ENCODE measurements at regions not wholly inside any gene's neighbourhood (a gene's known extent, or its start where the extent isn't known, plus 50 kb on each side); places are given as distances from the start of the nearest gene placed in this dataset.
"Not testable (repeated sequence)": the region's sequence is repeated elsewhere in the genome, so short reads cannot be mapped to it uniquely, and the experiment has no call there.

DNA sequence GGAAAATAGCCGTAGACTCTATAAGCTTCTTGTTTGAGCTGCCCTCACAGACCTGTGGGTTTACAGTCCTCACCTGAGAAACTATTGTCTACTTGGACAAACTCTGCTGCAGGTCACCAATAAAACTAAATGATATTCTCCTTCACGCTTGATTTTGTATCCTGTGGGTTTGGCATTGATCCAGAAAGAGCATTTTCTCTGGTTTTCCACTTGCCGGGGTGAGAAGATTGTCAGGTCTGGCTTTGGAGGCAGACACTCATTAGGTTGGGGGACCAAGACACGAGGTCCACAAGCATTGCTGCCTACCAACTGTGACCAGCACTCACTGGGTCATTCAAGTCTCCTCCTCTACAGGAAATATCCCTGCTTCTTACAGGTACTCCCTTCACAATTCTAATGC lies 68.5 kb downstream of the CDC14C start:
- no peak for DNase-seq (ENCODE audit: low spot score)

DNA sequence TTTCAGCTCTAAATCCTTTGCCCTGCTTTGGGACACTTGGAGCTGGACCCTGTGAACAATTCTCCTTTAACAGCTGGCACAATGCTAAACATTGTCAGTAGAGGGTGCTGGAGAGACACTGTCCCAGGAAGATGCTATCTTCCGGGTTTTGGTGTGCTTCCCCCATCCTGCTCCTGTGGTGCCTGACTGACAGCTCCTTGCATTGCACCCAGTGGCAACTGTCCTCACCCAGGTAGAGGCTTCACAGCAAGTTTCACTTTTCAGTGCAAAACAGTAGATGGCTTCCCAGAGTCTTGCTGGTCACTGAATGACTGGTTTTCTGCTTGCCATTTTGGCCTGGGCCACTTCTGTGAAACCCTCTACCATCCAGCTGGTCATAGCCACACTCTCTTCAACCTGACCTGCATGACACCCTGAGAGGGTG lies 77.3 kb downstream of the CDC14C start:
- DNase-seq (ENCODE audit: low spot score), result peak; percentile 16

DNA sequence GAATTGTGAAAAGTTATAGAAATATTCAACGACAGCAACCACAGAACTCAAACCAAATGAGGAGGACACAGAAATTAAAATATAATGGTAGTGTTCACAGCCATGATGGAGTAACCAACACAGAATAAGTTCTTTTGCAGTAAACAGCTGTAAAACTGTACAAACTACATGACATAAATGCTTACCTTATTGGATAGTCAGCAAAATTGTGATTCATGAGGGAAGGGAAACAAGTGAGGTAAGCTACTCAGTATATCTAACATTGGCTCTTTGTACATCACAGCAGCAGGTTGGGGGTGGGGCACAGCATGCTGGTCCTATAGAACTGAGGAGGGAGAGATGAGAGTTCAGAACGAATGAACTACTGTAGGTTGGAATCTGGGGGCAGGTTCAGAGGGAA lies 86.4 kb downstream of the CDC14C start:
- DNase-seq (ENCODE audit: low spot score), result no peak

DNA sequence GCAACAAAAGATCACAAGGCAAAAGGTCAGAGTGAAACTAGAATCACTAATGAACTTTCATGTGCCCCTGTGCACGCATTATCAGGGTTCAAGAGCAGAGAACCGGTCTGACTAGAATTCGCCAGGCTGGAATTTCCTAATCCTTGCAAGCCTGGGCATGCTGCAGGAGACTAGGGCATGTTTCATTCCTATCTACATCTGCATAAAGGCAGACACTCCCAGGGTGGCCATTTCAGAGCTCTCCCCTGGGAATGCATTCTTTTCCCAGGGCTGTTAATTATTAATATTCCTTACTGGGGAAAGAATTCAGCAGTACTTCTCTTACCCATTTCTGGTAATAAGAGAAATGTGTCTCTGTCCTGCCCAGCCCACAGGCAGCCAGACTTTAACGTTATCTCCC lies 90.5 kb downstream of the CDC14C start:
- no peak for DNase-seq (ENCODE audit: low spot score)

DNA sequence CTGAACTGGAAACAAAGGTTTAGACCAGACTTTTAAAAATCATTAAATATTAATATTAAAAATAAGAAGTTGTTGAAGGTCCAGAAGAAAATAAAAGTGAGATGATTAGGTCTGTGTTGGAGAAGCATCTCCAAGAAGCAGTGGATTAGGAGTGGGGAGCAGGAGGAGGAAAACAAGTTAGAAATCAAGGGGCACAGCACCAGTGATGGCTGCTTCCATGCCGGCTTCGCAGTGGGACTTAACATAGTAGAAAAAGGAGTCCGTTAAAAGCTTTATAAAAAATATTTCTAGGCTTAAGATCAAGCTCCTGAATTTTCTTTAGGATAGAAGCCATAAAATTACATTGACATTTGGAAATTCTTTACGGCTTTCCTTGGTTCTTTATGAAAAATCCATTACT lies 95.8 kb downstream of the CDC14C start:
- DNase-seq (ENCODE audit: low spot score), result no peak

DNA sequence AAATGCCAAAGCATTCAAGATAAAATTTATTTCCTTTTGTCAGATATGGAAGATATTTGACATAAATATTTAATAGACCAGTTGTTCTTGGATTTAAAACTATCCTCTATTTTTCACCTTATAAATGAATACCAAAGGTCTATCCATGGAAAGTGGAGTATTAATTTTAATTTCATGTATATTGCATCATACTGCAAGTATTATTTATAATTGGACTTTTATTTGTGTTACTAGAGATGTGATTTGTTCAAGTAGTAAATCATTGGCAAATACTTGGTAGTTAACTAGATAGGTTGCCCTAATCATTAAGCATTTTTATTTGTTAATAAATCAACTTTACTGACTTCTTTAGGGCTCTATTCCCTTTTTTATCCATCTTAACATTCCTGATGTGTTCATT lies 98.1 kb downstream of the CDC14C start:
- DNase-seq (ENCODE audit: low spot score), result no peak

DNA sequence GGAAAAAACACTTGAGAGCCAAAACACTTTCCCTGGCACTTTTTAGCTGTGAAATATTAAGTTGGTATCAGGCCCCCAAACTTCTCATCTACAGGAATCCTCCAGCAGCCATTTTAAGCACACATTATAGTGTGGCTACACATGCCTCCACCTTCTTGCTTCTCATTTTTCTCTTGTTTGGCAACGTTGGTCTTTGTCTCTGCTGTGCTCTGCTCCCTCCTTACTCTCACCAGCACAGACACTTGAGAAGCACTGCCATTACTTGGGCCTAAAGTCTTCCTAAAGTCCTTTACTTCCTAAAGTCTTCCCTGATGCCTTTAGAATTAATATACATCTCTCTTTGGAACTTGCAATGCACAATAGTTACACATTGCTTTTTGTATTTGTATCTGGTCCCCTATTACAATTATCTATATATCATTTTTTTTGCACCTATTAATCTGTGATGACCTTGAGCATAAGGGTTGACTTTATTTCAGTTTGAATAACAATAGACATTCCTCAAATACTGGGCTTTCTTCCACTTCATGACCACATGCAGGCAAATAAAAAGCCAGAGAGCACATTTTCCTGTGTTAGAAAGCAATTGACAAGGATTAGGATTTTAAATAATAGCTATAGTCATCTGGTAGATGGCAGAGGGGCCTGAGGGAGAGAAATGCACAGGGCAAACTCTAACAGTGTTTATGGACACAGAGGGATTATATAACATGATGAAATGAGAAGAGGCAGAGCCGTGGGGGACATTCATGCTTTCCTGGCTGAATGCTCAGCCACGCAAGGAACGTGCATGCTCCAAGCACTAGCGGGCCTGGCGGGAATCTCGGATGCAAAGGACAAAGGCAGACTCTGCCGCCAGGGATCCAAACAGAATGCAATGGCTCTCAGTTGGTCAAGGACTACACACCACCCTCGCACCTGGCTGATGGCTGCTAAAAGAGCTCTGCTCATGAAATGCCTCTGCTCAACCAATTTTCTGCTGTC lies 99.3 kb downstream of the CDC14C start:
- DNase-seq (ENCODE audit: low spot score), result peak; percentile 70

DNA sequence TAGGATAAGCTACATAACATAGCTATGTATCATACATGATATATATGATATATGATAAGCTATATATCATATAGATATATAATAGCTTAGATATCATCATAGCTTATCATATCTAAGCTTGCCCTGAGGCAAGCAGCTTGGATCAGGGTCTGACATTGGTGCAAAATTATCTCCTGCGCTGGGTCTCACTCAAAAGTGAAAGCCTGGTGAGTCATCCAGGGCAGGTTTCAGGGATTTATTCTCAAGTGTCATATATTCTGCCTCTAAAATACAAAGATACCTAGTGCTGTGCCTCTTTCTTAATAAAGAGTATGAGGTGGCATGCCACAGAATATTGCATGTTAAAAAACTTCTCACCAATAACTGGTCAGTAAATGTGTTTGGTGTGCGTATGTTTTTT lies 105.9 kb downstream of the CDC14C start:
- DNase-seq (ENCODE audit: low spot score), result no peak

DNA sequence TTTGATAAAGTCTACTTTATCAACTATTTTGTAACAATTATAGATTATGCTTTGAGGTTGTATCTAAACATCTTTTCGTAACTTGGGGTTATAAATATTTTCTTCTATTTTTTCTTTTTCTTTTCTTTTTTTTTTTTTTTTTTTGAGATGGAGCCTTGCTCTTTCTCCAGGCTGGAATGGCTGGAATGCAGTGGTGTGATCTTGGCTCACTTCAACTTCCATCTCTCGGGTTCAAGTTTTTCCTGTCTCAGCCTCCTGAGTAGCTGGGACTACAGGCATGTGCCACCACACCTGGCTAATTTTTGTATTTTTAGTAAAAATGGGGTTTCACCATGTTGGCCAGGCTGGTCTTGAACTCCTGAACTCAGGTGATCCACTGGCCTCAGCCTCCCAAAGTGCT lies 108.8 kb downstream of the CDC14C start:
- not testable (repeated sequence) for DNase-seq (ENCODE audit: low spot score)

DNA sequence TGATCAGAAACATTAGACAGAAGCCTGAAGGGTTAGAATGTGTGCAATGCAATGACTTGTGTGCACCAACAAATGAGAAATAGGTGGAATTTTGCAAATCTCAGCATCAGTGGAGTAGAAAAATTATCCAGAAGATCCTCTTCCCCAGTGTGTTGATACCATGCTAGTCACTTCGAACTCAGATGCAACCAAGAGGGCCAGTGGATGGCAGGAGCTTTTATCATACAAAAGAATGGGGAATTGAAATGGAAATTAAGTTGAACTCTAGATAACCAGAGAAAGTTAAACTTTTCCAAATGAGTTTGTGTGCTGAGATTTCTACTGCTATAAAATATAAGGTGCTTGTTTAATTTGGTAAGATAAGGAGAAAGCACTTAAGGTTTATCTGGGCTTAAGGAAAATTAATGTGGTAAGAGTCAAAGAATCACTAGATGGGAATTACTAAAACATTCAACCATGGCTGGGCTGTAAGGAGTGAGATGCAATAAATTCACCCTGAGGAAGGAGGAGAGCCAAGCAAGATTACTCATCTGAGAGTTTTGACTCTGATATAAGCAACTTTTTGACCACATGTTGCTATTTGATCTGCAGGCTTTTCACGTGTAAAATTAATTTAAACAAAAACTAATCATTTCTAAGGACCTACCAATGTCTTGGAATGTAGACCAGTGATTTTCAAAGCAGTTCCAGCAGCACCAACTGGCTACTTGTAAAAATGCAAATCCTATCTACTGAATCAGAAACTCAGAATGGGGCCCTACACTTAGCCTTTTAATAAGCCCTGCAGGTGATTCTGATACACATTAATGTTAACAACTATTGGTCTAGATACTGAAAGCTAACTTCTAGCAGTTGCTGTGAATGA lies 113.2 kb downstream of the CDC14C start:
- DNase-seq (ENCODE audit: low spot score), result no peak

DNA sequence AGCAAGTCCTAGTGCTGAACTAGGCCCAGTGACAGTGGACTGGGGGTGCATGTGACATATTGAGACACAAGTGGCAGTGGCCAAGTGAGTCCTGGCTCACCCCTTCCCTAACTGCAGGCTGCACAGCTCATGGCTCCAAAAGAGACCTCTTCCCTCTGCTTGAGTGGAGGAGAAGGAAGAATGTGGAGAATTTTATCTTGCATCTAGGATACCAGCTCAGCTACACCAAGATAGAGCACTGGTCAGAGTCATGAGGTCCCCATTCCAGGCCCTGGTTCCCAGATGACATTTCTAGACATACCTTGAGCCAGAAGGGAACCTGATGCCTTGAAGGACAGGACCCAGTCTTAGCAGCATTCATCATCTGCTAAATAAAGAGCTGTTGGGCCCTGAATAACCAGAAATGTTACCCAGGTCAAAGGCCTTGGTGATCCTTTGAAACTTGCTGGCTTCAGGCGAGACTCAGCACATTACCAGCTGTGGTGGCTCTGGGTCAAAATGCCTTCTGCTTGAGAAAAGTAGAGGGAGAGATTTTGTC lies 114.5 kb downstream of the CDC14C start:
- DNase-seq (ENCODE audit: low spot score), result no peak

DNA sequence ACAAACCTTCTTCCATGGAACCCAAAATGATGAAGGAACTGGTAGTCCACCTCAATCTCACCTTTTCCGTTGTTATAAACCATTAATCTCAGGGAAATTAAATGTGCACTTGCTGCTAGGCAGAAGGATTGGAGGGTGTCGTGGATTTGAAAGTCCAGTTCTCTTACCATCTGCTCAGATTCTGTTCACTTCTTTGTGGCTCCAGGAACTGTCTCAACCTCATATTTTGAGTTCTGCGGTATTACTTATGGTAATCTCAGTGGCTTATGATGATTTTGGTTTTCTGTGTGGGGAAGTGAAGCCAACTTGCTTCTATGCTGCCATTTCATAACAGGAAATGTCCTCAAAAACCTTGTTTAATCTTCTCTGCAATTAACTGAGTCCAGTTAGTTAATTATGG lies 136.4 kb downstream of the CDC14C start:
- DNase-seq (ENCODE audit: low spot score), result no peak

DNA sequence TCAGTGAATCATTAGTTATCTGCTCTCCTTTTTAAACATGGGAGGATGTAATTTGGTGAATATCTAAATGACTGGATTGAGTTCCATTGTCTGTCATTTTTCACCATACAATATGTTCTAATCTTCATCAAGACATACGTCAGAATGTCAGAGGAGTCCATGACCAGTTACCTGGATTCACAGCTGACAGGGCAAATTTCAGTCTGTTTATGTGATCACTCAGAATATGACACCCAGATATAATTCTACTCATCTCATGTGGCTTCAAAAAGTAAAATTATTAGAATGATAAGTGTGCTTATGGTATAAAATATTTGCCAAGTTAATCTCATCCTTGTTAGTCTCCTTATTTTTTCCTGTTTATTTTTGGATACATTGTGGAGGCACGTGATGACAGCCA lies 150.2 kb downstream of the CDC14C start:
- DNase-seq (ENCODE audit: low spot score), result no peak

DNA sequence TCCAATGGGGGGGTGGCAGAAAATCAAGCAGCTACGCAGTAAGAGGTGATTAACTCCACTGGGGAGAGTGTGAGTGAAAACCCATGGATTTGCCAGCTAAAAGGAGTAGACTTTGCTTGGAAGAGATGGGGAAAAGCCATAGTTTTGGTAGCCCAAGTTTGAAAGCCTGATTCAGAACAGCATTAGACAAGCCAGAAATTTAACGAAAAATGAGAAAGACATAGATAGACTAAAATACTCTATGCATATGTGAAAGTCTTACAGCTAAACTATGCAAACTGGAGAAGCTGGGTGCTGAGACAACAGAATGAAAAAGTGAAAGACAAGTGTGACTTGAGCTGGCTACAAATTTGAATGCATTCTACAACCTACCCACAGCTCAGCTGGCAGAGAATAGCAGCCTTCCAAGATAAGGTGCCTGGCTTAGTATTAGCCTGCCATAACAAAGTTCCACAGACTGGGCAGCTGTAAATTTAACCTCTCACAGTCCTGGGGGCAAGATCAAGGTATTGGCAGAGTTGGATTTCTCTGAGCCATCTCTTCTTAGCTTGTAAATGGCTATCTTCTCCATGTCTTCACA lies 156.6 kb downstream of the CDC14C start:
- DNase-seq (ENCODE audit: low spot score), result no peak

DNA sequence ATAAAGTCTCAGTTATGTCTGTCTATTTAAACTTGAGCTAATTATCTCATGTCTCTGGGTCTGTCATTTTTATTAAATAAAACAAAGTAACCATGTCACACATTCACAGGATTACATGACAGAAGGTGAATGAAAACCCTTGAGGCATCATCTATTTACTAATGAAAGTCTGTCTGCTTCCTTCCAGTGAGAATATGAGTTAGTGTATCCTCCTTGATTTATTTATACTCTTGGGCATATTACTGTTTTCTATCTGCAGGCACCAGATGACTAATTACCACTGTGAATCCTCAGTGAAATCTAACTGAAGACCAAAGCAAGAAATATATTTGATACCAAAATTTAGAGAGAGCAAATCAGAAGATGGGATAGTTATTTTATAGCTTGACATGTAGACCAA lies 163.7 kb downstream of the CDC14C start:
- no peak for DNase-seq (ENCODE audit: low spot score)

DNA sequence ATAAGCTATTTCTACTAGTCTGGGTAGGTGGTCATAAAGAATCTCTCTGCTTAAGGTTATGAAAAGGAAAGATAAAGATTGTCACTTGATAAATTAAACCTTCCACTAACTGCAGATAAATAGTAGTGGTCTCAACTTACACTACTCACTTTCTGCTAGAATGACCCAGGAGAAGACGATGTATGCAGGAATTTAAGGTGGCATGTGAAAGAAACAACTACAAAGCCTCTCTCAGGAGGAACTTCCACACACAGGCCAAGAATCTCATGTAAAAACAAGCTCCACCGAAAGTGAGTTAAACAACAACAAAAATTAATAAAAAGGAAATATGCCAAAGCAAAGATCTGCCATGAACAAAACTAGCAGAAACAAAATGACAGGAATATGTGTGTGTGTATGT lies 165.4 kb downstream of the CDC14C start:
- no peak for DNase-seq (ENCODE audit: low spot score)

DNA sequence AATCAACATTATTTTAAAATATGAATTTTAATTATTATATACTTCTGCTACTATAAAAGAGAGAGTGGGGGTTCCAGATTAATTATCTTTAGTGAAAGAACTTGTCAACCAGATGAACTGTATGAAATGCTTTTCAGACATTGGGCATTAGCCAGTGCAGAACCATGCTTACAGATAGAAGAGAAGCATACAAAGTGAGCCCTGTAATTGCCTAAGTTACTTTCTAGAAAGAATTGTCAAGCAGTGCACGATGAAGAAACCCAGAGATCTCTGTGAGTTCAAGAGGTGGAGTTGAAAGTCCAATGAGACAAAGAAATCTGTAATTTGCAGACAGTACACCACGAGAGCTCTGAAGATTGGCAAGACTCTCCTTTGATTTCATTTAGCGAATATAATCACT lies 166.7 kb downstream of the CDC14C start:
- no peak for DNase-seq (ENCODE audit: low spot score)

DNA sequence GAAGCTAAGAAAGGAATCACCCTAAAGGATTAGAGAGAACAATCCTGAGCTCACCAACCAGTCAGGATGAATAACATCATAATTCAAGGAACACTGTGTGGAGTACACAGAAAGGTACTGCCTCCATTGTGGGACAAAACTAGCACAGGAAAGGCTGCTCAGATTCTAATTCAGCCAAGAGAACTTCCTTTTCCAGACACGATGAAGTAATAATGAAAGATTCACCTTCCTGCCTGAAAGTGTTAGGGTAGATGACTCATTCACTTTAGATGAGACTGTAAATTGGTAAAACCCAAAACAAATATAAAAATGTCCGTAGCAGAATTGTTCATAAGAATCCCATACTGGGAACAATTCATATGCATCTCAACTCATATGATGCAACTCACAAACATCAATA lies 167.2 kb downstream of the CDC14C start:
- no peak for DNase-seq (ENCODE audit: low spot score)

DNA sequence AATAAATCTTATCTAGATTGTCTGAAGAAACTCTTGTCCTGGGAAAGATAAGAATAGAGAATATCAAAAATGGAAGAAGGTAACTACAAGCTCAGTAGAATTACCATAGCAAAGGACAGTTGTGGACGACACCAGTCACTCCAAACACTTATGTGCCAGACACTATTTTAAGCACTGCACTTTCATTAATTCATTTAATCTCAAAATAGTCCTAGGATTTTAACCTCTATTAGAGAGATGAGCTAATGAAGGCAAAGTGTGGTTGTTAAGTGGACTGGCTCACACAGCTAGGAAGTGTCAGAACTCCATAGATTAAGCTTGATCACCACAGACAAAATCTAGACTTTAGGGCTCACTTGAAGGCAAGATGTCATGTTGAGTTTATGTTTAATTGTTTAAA lies 168.9 kb downstream of the CDC14C start:
- DNase-seq (ENCODE audit: low spot score), result no peak

DNA sequence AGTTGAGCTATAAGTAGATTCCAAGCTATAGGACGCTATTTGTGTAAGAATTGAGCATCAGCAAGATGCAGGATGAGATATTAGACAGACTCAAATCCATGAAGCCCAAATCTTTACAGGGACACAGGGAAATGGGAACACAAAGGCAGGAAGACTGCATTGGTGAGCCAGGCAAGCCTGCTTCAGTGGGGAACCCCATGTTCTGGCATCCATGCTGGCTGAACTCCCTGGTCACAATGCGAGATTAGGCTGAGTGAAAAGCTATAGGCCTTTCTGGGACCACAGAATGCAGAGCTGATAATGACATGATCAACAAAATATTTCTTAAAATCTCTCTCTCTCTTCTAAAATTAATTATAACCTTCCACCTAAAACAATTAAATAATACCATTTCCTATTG lies 170.5 kb downstream of the CDC14C start:
- DNase-seq (ENCODE audit: low spot score), result no peak

DNA sequence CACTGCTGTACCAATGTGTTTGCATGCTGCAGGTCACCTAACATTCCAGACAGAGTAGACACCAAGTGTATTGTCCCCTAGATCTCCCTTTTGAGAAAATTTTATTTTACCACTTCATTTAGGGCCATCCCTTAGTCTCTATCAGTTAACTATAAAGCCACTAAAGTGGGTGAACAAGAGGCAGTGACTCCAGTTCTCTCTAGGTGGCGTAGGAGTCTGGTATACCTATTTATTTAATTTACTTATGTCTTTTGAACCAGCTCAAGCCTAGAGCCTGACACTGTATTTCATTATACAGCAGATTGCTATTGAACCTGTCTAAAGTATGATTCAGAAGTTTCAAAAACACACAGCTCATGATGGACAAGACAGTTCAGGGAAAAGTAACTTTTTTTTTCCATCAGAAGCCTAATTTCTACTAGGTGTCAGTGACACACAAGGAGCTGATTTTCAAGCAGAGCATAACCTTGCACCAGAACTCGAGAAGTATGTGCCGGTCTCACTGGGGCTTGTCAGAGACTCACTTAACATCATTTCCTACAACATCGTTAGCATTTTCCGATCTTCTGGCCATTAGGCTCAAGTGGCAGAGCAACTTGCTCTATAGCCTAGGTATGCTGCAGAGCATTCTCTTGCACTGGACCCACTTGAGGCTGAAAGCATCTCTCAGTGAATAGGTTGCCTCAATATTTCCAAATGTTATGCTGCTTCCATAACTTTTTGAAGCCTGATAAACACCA lies 175.4 kb downstream of the CDC14C start:
- no peak for DNase-seq (ENCODE audit: low spot score)

Measured in cerebellar cortex (tissue), 1 donor.